Left kidney (tissue), 1 donor: ENCODE measurements at regions not wholly inside any gene's neighbourhood (a gene's known extent, or its start where the extent isn't known, plus 50 kb on each side); places are given as distances from the start of the nearest gene placed in this dataset.
A peak's percentile ranks its signal among the peaks of the same experiment; 100 is the strongest.
"Not testable (repeated sequence)": the region's sequence is repeated elsewhere in the genome, so short reads cannot be mapped to it uniquely, and the experiment has no call there.

Experiments
- DNase-seq: peaks from one replicate; pipeline ENCODE4 v3.0.0-alpha.2; 2013

DNA sequence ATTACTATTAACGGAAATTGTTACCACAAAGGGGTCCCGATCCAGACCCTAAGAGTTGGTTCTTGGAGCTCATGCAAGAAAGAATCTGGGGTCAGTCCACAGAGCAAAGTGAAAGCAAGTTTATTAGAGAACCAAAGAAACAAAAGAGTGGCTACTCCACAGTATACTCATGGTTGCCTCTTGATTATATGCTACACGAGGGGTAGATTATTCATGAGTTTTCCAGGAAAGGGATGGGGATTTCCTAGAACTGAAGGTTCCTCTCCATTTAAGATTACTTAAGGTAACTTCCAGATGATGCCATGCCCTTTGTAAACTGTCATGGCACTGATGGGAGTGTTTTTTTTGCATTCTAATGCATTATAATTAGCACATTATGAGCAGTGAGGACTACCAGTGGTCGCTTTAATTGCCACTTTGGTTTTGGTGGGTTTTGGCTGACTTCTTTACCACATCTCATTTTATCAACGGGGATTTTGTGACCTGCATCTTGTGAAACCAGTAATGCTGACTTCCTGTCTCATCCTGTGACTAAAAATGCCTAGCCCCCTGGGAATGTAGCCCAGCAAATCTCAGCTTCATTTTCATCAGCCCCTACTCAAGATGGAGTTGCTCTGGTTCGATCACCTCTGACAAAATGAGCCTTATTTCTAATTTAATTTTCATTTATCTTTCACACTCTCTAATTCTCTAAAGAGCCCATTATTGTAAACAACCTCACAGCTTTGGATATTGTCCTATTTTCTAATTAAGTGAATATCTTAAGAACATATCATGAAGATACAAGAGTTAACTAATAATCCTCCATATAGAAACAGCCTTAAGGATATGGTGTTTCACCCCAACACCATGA is 336.3 kb downstream of the RASEF start:
- no peak for DNase-seq

DNA sequence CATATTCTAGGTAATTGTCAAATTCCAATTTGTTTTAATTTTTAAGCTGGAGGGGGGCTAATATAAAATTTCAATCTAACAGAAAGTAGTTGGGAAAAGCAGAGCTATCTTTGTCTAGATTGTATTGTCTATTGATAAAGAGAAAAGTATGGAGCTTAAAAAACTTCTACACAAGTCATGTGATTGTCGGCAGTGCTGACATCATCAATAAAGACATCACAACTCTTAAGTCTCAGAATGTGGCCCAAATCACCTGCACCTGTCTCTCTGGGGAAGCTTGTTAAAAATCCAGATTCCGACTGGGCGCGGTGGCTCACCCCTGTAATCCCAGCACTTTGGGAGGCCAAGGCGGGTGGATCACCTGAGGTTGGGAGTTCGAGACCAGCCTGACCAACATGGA is 333.8 kb downstream of the RASEF start:
- no peak for DNase-seq

DNA sequence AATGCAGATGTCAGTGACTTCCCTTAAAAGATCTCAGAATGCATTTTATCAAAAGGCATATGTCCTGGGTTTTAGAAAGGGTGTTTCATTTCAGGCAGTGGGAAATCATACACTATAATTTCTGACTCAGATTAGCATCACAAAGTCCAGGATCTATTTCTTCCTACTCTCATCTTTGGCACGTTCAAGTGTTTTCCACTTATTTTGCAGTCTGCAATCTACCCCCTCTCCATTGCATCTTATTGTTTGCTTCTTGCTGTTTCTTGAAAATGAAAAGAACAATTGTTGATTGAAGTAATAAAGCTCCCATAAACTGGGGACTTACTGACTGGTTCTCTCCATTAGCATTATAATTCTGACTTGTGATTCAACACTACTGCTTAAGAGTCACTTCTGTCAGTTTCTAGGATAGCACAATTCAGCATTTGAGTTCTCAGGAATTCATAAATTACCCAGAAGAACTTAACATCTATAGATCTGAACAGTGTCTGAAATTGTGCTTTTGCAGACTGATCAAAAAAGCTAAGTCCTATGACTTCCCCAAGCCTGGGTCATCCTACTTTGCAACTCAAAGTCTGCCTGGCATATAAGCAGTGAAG is 332.9 kb downstream of the RASEF start:
- no peak for DNase-seq

GRCh38 chr9:82732928-82733327 is 330.0 kb downstream of the RASEF start:
- no peak for DNase-seq

DNA sequence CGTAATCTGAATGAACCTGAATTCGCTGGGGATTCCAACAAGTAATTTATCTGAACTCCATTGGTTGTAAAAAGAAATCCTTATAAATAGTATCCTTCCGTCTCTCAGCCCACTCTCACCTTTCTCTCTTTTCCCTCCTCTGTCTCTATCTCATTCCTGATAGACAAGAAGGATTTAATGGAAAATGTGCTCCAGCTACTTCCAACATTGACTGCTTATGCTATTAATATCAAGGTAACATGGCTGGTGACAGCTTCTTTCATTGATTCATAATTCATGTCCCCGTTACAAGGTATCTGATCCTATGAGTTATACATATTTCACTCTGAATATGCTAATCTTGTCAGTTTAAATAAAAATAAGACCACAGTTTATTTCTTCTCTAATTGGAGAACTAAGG is 326.8 kb downstream of the RASEF start:
- no peak for DNase-seq

DNA sequence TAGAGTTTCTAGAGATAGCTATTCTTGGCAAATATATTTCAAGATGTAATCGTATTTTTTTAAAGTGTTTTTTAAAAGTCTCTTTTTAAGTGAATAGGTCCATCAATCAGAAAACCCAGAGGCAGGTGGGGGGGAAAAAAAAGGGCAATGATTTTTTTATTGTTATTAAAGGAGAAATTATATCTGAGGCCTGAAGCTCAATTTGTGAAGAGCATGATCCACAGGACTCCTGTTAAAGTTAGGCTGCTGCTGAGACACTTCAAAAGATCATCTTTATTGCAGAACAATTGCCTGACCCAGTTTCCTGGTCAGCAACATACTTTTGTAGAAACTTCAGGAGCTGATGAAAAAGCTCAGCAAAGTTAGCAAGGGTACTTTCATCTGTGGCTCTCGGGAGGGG is 326.2 kb downstream of the RASEF start:
- no peak for DNase-seq

GRCh38 chr9:82745919-82746318 is 317.0 kb downstream of the RASEF start:
- DNase-seq: no peak

DNA sequence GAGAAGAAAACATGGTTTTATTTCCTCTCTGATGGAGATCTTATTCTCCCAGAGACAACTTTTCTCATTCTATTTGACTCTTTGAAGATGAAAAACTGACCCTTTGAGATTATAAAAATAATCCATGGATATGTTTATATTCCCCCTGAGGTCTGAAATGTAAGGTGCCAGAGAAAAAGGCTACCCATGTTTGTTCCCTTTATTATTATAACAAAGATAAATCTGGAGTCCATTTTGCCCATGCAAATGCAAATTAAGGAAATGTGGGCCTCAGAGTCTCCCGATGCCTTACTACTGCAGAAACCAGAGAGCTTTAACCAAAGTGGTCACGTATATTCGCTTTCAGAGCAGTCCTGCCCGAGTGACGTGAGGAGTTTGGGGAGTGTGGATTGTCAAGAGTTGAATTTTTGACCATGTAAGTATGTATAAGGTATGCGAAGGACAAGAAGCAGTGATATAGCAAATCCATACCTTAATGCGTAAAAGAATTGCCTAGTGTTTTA is 312.5 kb downstream of the RASEF start:
- DNase-seq: no peak

DNA sequence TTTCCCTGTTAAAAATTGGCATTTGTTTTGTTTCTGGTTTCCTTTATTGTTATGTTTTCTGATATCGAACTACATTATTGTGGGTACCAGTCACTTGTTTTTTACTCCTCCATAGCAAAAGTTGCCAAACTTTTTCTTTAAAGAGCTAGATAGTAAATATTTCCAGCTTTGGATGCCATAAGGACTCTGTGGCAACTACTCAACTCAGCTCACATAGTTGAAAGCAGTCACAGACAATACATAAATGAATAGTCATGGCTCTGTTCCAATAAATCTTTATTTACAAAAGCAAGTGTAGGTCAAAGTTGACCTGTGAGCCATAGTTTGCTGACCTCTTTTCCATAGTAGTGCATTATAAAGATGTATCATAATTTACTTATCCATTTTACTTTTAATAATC is 305.0 kb downstream of the RASEF start:
- DNase-seq: no peak

DNA sequence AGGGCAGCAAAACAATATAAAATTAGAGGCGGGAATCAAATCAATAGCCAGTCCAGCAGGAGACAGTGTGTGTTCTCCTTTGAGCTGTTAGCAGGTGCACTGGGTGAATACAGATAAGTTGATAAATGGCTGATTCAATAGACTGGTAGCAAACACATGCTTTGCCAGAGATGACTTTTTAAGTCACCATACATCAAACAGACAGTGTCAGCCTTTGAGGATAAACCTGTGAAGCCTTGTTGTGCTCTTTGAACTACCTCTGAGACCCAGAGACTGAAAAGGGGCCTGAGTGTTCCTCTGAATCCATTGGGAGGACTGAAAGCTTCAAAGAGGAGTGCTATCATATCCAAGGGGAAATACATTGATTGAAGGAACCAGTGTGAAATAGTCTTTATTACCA is 301.9 kb downstream of the RASEF start:
- no peak for DNase-seq

GRCh38 chr9:82761956-82762355 is 301.0 kb downstream of the RASEF start:
- no peak for DNase-seq

DNA sequence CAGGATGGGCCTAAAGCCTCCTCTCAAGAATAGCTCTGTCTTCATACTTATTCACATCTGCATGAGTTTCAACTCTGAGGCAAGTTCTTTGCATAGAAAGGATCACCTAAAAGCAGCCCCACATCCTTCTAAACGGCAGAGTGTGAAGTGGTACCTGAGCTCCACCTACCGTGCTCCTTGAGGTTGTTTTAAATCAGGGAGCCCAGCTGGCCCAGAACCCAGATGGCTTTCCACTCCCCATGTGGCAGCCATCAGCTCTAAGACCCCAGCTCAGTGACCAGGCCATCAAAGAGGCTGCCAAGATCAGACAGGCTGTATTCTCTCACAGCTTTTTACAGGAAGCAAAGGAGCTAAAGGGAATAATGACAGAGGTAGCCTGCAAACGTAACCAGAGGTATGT is 299.3 kb downstream of the RASEF start:
- peak; percentile 25 for DNase-seq

DNA sequence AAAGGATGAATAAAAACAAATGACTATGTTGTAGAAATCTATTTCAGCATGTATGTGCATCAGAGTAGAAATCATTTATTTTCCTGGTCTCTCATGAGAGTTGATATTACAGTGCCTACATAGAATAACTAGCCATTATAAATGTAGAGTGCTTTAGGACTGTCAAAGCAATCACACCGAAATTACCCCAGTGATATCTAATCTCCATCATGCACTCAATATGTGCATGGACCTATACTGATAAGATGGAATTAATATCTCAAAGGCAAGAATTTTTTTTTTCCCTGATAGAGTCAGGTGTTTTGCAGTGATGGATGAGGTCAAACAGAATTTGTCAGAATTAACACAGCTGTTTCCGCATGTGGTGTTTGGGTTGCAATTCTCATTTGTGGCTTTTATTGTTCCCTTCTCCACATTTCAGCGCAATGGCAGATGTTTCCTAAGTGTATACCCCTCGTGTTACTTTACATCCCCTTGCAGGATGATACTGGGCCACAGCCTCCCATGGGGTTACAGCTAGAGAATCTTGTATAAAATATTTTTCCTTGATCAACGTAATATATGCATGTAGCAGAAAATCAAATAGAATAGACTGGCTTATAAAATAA is 298.8 kb downstream of the RASEF start:
- DNase-seq: no peak

GRCh38 chr9:82774707-82775231 is 288.2 kb downstream of the RASEF start:
- DNase-seq: not testable (repeated sequence)

GRCh38 chr9:82776508-82776907 is 286.4 kb downstream of the RASEF start:
- DNase-seq: no peak

GRCh38 chr9:82777366-82777765 is 285.6 kb downstream of the RASEF start:
- no peak for DNase-seq

DNA sequence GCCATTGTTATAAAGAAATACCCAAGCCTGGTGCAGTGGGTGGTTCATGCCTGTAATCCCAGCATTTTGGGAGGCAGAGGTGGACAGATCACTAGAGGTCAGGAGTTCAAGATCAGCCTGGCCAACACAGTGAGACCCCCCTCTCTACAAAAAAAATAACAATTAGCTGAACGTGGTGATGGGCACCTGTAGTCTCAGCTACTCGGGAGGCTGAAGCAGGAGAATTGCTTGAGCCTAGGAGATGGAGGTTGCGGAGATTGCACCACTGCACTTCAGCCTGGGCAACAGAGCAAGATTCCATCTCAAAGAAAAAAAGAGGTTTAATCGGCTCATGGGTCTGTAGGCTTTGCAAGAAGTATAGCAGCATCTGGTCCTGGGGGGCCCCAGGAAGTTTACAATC is 284.0 kb downstream of the RASEF start:
- not testable (repeated sequence) for DNase-seq

DNA sequence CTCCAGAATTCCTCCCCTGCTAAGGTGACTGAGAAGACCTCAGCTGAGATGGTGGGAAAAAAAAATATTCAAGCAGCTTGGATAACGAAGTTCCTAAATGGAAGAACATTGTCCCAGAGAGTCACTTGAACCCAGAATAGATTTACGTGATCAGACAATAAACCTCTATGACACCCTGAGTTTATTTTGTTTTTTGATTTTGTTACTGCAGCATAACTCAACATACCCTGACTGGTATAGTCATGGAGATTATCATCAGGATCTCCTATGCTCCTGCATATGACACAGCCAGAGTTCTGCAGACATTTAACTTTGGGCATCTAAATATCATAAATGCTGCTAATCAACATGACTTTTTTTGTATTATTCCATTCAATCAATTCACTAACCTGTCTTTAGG is 282.9 kb downstream of the RASEF start:
- no peak for DNase-seq

GRCh38 chr9:82781921-82782392 is 281.0 kb downstream of the RASEF start:
- DNase-seq: peak; percentile 86

GRCh38 chr9:82783045-82783444 is 279.9 kb downstream of the RASEF start:
- no peak for DNase-seq

DNA sequence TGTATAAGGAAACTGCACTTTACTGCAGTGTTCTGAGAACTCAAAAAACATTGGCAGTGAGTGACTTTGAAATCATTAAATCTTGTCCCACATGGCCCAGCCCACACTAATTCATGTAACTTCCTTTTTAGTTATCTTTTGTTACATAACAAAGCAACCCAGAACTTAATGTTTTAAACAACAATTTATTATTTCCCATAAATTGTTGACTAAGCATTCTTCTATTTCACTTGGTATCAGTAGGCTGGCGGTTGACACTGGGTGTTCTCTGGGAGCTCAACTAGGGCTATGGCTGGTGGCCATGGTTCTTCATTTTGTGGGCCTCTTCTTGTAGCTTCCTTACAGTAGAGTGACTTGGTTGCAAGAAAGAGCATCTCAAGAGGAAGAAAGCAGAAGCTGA is 278.4 kb downstream of the RASEF start:
- DNase-seq: no peak

- no peak for DNase-seq
Observed at GRCh38 chr9:82789155-82789824, 273.7 kb downstream of the RASEF start.
